NCI-H2227 (cell line): ENCODE measurements at regions not wholly inside any gene's neighbourhood (a gene's known extent, or its start where the extent isn't known, plus 50 kb on each side); places are given as distances from the start of the nearest gene placed in this dataset.
"Not testable (repeated sequence)": the region's sequence is repeated elsewhere in the genome, so short reads cannot be mapped to it uniquely, and the experiment has no call there.

ENCODE experiments used
- DNase-seq: peaks from one replicate; lab custom pipeline; 2025; ENCODE audit not compliant: unreplicated experiment; lab: John Stamatoyannopoulos, UW

DNA sequence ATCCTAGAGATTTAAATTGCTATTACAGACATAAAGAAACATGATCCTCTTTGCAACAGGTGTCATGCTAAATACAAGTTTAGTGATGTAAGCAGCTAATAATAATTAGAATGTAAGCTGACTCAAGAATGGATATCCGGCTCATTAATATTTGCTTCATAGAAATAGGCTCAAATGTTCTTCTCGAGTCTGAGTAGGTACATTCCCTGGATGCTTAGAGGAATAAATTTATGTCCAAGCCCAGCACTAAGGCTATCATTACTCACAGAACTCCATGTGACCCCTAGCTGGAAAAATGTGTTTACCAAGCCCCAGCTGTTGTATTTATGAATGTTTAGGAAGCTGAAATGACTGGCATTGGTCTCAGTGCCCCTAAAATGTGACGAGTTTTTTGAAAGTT lies 87.6 kb upstream of the TSPAN7 start:
- peak; percentile 38 for DNase-seq

- DNase-seq: no peak
These were observed 86.8 kb upstream of the TSPAN7 start for GRCh38 chrX:38474543-38474942.

DNA sequence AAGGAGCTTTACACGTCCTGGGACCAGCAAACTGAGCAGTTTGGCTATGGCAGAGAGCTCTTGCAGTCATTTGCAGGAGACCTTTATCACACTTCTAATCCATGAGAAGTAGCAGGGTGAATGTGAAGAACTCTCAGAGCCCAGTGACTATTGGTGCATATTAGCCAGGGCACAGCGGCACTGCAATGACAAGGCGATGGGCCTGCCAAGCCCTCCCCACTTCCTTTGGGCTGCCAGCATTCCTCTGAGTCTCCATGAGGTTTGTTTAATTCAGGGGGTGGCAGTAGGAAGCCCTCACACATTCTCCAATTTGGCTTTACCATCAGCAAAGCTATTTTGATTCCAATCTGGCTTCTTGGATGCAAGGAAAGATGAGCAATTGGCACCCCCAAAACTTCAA lies 79.2 kb upstream of the TSPAN7 start:
- no peak for DNase-seq

DNA sequence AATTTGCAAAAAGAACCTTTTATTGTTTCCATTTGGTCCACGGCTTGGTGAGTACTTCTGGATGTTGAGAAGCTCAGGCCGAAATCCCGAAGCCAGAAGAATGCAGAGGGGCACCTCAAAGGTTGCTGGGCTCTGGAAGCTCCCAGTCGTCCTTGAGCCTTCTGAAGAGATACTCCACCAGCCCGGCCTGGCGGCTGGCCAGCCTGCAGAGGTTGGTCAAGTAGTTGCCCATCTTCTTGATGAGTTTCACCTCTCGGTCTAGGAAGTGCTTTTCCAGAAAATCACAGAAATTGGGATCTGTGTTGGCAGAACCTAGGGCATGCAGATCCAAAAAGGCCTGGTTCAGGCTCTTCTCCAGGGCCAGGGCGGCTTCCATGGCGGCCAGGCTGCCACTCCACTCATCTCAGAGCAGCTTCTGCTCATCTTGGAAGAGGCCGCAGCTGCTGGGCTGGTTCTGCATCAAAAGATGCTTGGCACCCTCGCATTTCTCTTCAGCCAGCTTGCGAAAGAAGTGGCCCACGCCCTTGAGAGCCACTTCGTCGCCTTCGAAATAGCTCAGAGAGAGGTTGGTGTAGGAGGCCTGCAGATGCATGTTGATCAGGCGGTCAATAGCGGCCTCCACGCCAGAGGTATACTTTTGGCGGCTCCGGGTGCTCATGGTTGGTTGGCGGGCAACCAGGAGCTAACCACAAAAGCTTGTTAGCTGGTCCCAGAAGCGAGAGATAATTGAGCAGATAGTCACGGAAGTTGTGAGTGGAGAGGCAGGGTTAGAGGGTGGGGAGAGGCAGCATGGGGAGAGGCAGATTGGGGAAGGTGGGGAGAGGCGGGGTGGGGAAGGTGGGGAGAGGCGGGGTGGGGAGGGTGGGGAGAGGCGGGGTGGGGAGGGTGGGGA lies 76.5 kb upstream of the TSPAN7 start:
- DNase-seq: no peak

- DNase-seq: peak; percentile 6
These were observed 72.0 kb upstream of the TSPAN7 start for GRCh38 chrX:38489341-38489740.

- no peak for DNase-seq
These were observed 67.0 kb upstream of the TSPAN7 start for GRCh38 chrX:38494239-38494823.

DNA sequence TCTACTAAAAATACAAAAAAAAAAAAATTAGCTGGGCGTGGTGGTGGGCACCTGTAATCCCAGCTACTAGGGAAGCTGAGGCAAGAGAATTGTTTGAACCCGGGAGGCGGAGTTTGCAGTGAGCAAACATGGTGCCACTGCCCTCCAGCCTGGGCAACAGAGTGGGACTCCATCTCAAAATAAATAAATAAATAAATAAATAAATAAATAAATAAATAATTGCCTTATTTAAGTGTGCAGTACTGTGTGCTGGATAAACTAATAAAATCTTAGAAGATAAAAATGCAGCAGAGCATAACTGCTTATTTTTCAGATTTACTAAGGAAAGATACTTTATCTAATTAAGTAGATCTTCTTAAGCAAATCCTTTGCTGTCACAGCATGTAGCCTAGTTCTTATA lies 61.7 kb upstream of the TSPAN7 start:
- DNase-seq: not testable (repeated sequence)

DNA sequence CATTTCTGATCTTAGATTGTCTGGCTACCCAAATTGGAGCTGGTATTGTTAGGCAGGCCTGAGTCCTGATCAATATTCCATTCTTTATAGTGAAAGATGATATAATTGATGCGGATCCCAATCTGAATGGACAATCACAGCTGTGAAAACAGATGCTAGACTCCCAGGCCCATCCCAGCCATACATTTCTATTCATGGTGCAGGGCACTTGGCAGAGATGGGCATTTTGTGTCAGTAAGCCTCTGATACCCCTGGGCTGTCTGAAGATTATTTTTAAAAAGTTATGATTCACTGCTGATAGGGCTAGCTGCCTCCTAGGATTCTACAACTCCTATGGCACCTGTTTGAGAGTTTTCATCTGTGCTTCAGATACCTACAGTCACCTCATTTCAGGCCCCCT lies 61.2 kb upstream of the TSPAN7 start:
- DNase-seq: no peak

- no peak for DNase-seq
These were observed 60.5 kb upstream of the TSPAN7 start for GRCh38 chrX:38500866-38501265.

GRCh38 chrX:38505583-38505982 lies 55.8 kb upstream of the TSPAN7 start:
- no peak for DNase-seq
